GM12878 (cell line): ENCODE measurements at regions not wholly inside any gene's neighbourhood (a gene's known extent, or its start where the extent isn't known, plus 50 kb on each side); places are given as distances from the start of the nearest gene placed in this dataset.

Experiments
- CTCF ChIP-seq, 3 experiments: IDR thresholded peaks in 2 of 3; conservative IDR thresholded peaks in 1 of 3; 2 replicates each; pipeline ENCODE4 v1.5.1; 2011; ENCODE audit warnings: low read depth in 3 of 3, low read length in 3 of 3, mild to moderate bottlenecking in 3 of 3, control low read depth in 2 of 3, moderate library complexity in 2 of 3, inconsistent platforms in 1 of 3, mixed read lengths in 1 of 3; ENCODE audit not compliant: control insufficient read depth in 2 of 3, insufficient read depth in 1 of 3; ENCODE audit errors: extremely low read depth in 1 of 3
- PRDM15 ChIP-seq: fragments of 450-650 bp; formaldehyde crosslinking; IDR thresholded peaks from 2 replicates; pipeline ENCODE4 v1.4.0; 2020; ENCODE audit warnings: mild to moderate bottlenecking, moderate library complexity
- RCOR1 ChIP-seq: conservative IDR thresholded peaks from 2 replicates; pipeline ENCODE4 v1.6.1; 2012; ENCODE audit warnings: low read depth, low read length, improper control_type of control experiment

- TF ChIP-seq CTCF (IDR thresholded peaks at IDR 0.05 in 2 of 3, conservative IDR thresholded peaks at IDR 0.05 in 1 of 3; ENCODE audit: control insufficient read depth in 2 of 3, extremely low read depth in 1 of 3, insufficient read depth in 1 of 3, low read depth in 3 of 3, low read length in 3 of 3) (no peak), RCOR1 (no peak), PRDM15 (CRISPR knock-in tag) (no peak)
Measured at GRCh38 chr1:118783095-118783758, 204.9 kb downstream of the TBX15 start.
